ENCODE measurements at regions not wholly inside any gene's neighbourhood (a gene's known extent, or its start where the extent isn't known, plus 50 kb on each side); places are given as distances from the start of the nearest gene placed in this dataset.

- TF ChIP-seq POLR2AphosphoS5 (IDR thresholded peaks at IDR 0.05) (no peak), CTCF (IDR thresholded peaks at IDR 0.05 in 8 of 11, conservative IDR thresholded peaks at IDR 0.05 in 3 of 11) (no peak)
Measured at GRCh38 chr9:119701651-119702050, 332.4 kb upstream of the BRINP1 start.

Data from spleen (tissue), 7 donors.